Neural cell (in vitro differentiated cells): ENCODE measurements at regions not wholly inside any gene's neighbourhood (a gene's known extent, or its start where the extent isn't known, plus 50 kb on each side); places are given as distances from the start of the nearest gene placed in this dataset.

ENCODE experiments used
- H2AFZ ChIP-seq: fragments of 200-600, 300-800 bp; sonication (generic), shearing (Covaris generic); 2 replicates; pipeline ENCODE4 v1.6.0; 2014; ENCODE audit warnings: low read depth, mild to moderate bottlenecking, antibody characterized with exemption, low read length, moderate library complexity
- H3F3A ChIP-seq: fragments of 200-600 bp; shearing (Covaris generic); 2 replicates; pipeline ENCODE4 v1.6.1; 2016; ENCODE audit warnings: mild to moderate bottlenecking, moderate library complexity, mixed read lengths, antibody characterized with exemption, low read length; ENCODE audit not compliant: insufficient read depth, poor library complexity, severe bottlenecking
- H3K27ac ChIP-seq: fragments of 200-600, 300-800 bp; sonication (generic), shearing (Covaris generic); 2 replicates; pipeline ENCODE4 v1.5.1; 2014; ENCODE audit warnings: mild to moderate bottlenecking, low read length, moderate library complexity
- H3K27me3 ChIP-seq: fragments of 300-800, 200-600 bp; sonication (generic), shearing (Covaris generic); 2 replicates; pipeline ENCODE4 v1.6.0; 2014; ENCODE audit warnings: mild to moderate bottlenecking, low read depth, low read length, moderate library complexity; ENCODE audit not compliant: insufficient read depth
- H3K36me3 ChIP-seq: fragments of 300-800, 200-600 bp; sonication (generic), shearing (Covaris generic); 2 replicates; pipeline ENCODE4 v1.5.1; 2014; ENCODE audit warnings: mild to moderate bottlenecking, antibody characterized with exemption, low read length, moderate library complexity; ENCODE audit not compliant: insufficient read depth
- H3K4me2 ChIP-seq: fragments of 300-800, 200-600 bp; sonication (generic), shearing (Covaris generic); 2 replicates; pipeline ENCODE4 v1.6.0; 2014; ENCODE audit warnings: mild to moderate bottlenecking, low read length
- H3K4me3 ChIP-seq: fragments of 300-800, 200-600 bp; sonication (generic), shearing (Covaris generic); 2 replicates; pipeline ENCODE4 v1.5.1; 2014; ENCODE audit warnings: mild to moderate bottlenecking, low read length, moderate library complexity
- H3K79me2 ChIP-seq: fragments of 200-600 bp; shearing (Covaris generic); replicated peaks from 2 replicates; pipeline ENCODE4 v1.6.0; 2014; ENCODE audit warnings: mild to moderate bottlenecking, low read length, moderate library complexity; ENCODE audit not compliant: insufficient read depth
- H3K9ac ChIP-seq: fragments of 300-800, 200-600 bp; sonication (generic), shearing (Covaris generic); 2 replicates; pipeline ENCODE4 v1.6.1; 2016; ENCODE audit warnings: mild to moderate bottlenecking, low read length, mixed read lengths
- H3K9me2 ChIP-seq: fragments of 200-600 bp; shearing (Covaris generic); 2 replicates; pipeline ENCODE4 v1.6.1; 2016; ENCODE audit warnings: mild to moderate bottlenecking, low read length, mixed read lengths; ENCODE audit not compliant: insufficient read depth
- H3K9me3 ChIP-seq: fragments of 200-600, 300-800 bp; sonication (generic), shearing (Covaris generic); 2 replicates; pipeline ENCODE4 v1.6.1; 2016; ENCODE audit warnings: mild to moderate bottlenecking, mixed run types, low read length, moderate library complexity, mixed read lengths
- H4K20me1 ChIP-seq: fragments of 200-600 bp; shearing (Covaris generic); 2 replicates; pipeline ENCODE4 v1.6.1; 2016; ENCODE audit warnings: mild to moderate bottlenecking, mixed run types; ENCODE audit not compliant: insufficient read depth
- CTCF ChIP-seq: fragments of 450-650 bp; IDR thresholded peaks from 2 replicates; pipeline ENCODE4 v1.5.1; 2014; ENCODE audit warnings: antibody characterized with exemption, mild to moderate bottlenecking, moderate library complexity; ENCODE audit not compliant: poor library complexity, severe bottlenecking
- EP300 ChIP-seq: fragments of 450-650 bp; conservative IDR thresholded peaks from 2 replicates; pipeline ENCODE4 v1.6.1; 2014; ENCODE audit warnings: antibody characterized with exemption, mild to moderate bottlenecking, moderate library complexity; ENCODE audit not compliant: poor library complexity, severe bottlenecking
- EZH2 ChIP-seq: fragments of 200-600, 300-800 bp; shearing (Covaris generic), sonication (generic); IDR thresholded peaks from 2 replicates; pipeline ENCODE4 v1.6.1; 2014; ENCODE audit warnings: antibody characterized with exemption, low read length, borderline replicate concordance, mild to moderate bottlenecking; ENCODE audit not compliant: insufficient read depth, poor library complexity, severe bottlenecking
- MXI1 ChIP-seq: fragments of 450-650 bp; conservative IDR thresholded peaks from 2 replicates; pipeline ENCODE4 v1.6.1; 2014; ENCODE audit warnings: antibody characterized with exemption, mild to moderate bottlenecking; ENCODE audit not compliant: poor library complexity, severe bottlenecking
- POLR2AphosphoS5 ChIP-seq: IDR thresholded peaks from 2 replicates; pipeline ENCODE4 v1.6.1; 2012
- RAD21 ChIP-seq: fragments of 450-650 bp; conservative IDR thresholded peaks from 2 replicates; pipeline ENCODE4 v1.6.1; 2014; ENCODE audit warnings: antibody characterized with exemption, mild to moderate bottlenecking, moderate library complexity
- REST ChIP-seq: IDR thresholded peaks from 2 replicates; pipeline ENCODE4 v1.6.1; 2012; ENCODE audit warnings: borderline replicate concordance
- SMC3 ChIP-seq: fragments of 450-650 bp; conservative IDR thresholded peaks from 2 replicates; pipeline ENCODE4 v1.6.1; 2014; ENCODE audit warnings: antibody characterized with exemption, mild to moderate bottlenecking, moderate library complexity; ENCODE audit not compliant: poor library complexity
- TAF1 ChIP-seq: IDR thresholded peaks from 2 replicates; pipeline ENCODE4 v1.6.1; 2012; ENCODE audit warnings: low read depth

- H3K36me3 ChIP-seq, result no peaks in the 10 kb centered on the region
- no peak overlapping the region for H3K27ac ChIP-seq
- no peaks in the 10 kb centered on the region for H3K9me3 ChIP-seq
- H3K4me2 ChIP-seq, result no peak overlapping the region
- H3K9ac ChIP-seq, result no peak overlapping the region
- no peaks in the 10 kb centered on the region for H3F3A ChIP-seq
- no peak for TF ChIP-seq TAF1
- no peak for TF ChIP-seq SMC3
- TF ChIP-seq CTCF, result no peak
- TF ChIP-seq REST, result no peak
- H3K9me2 ChIP-seq, result no peaks in the 10 kb centered on the region
- no peaks in the 10 kb centered on the region for H3K27me3 ChIP-seq
- no peak overlapping the region for H2AFZ ChIP-seq
- no peaks in the 10 kb centered on the region for H3K79me2 ChIP-seq
- no peak overlapping the region for H3K4me3 ChIP-seq
- H4K20me1 ChIP-seq, result no peaks in the 10 kb centered on the region
Observed at GRCh38 chr4:175871774-175872405, 59.8 kb upstream of the GPM6A start.

- H3K79me2 ChIP-seq, result no peaks in the 10 kb centered on the region
- no peak overlapping the region for H2AFZ ChIP-seq
- no peak overlapping the region for H3K27ac ChIP-seq
- H3K36me3 ChIP-seq, result no peaks in the 10 kb centered on the region
- H3K4me2 ChIP-seq, result no peak overlapping the region
- no peaks in the 10 kb centered on the region for H4K20me1 ChIP-seq
- no peaks in the 10 kb centered on the region for H3K9me3 ChIP-seq
- no peak overlapping the region for H3K4me3 ChIP-seq
- no peak overlapping the region for H3K9ac ChIP-seq
- no peaks in the 10 kb centered on the region for H3K9me2 ChIP-seq
- no peaks in the 10 kb centered on the region for H3F3A ChIP-seq
- TF ChIP-seq EP300 (no peak), POLR2AphosphoS5 (no peak), SMC3 (no peak), EZH2 (no peak), CTCF (no peak), TAF1 (no peak), REST (no peak), RAD21 (no peak), MXI1 (no peak)
- no peaks in the 10 kb centered on the region for H3K27me3 ChIP-seq
Observed at GRCh38 chr4:175873707-175874106, 61.6 kb upstream of the GPM6A start.
